Body of pancreas (tissue), 4 donors: ENCODE measurements at regions not wholly inside any gene's neighbourhood (a gene's known extent, or its start where the extent isn't known, plus 50 kb on each side); places are given as distances from the start of the nearest gene placed in this dataset.

Experiments used
- ATAC-seq: fragments of 150-250 bp; one replicate; pipeline ENCODE4 v1.9.1; 2016
- DNase-seq, 4 donors: peaks; one replicate each; pipeline ENCODE4 v3.0.0-alpha.2; 2019
- H3K27ac ChIP-seq, 4 donors: fragments of 200-600 bp; sonication (generic); 1 replicate in 3 of 4; 2 replicates in 1 of 4; pipeline versions ENCODE4 v1.5.1 to v1.6.1; 2016 to 2019; ENCODE audit warnings: mild to moderate bottlenecking in 1 of 4, mixed read lengths in 1 of 4, moderate library complexity in 1 of 4
- H3K27me3 ChIP-seq, 2 donors: fragments of 200-600 bp; sonication (generic); one replicate each; pipeline ENCODE4 v1.6.0; 2016; ENCODE audit warnings: mild to moderate bottlenecking in 1 of 2
- H3K36me3 ChIP-seq, 2 donors: fragments of 200-600 bp; sonication (generic); replicated peaks in 1 of 2; 2 replicates each; pipeline ENCODE4 v1.5.1; 2016; ENCODE audit warnings: low read depth in 2 of 2; ENCODE audit not compliant: insufficient read depth in 1 of 2
- H3K4me1 ChIP-seq: fragments of 200-600 bp; sonication (generic); one replicate; pipeline ENCODE4 v1.6.0; 2016
- H3K4me3 ChIP-seq, 2 donors: fragments of 200-600 bp; sonication (generic); 1 replicate in 1 of 2; 2 replicates in 1 of 2; pipeline ENCODE4 v1.5.1; 2016 to 2019
- H3K9me3 ChIP-seq, 3 donors: fragments of 200-600 bp; sonication (generic); 1 replicate in 2 of 3; 2 replicates in 1 of 3; pipeline ENCODE4 v1.5.1; 2016
- CTCF ChIP-seq, 7 experiments: fragments of 450-650 bp in 4 of 7; fragments of 200-600 bp in 3 of 7; sonication (generic) in 3 of 7; IDR thresholded peaks; one replicate each; pipeline ENCODE4 v1.5.1; 2016 to 2019; ENCODE audit warnings: antibody characterized with exemption in 7 of 7
- POLR2A ChIP-seq, 3 donors: fragments of 450-650 bp; IDR thresholded peaks; one replicate each; pipeline ENCODE4 v1.6.1; 2016; ENCODE audit warnings: antibody characterized with exemption in 3 of 3, mild to moderate bottlenecking in 2 of 3
- WGBS, 2 donors: methylation state at CpG; one replicate each; pipeline ENCODE4 v1.1.5; 2017; 5-methylcytosine and 5-hydroxymethylcytosine counted together
- intact Hi-C: fragments of 100-400 bp; cut with DNase I; formaldehyde crosslinking; loops from one replicate; pipeline ENCODE4 v1.15.1; 2023

GRCh38 chr21:19731251-19731650 is 1267.0 kb upstream of the NCAM2 start:
- H3K27me3 ChIP-seq, result no peaks in the 10 kb centered on the region
- no peaks in the 10 kb centered on the region for H3K36me3 ChIP-seq
- H3K4me1 ChIP-seq, result peaks cover 12% of the 10 kb centered on the region
- DNase-seq, result peak in 1 of 4 donors; percentile 7
- no peak overlapping the region for H3K4me3 ChIP-seq
- H3K9me3 ChIP-seq, result no peaks in the 10 kb centered on the region
- intact Hi-C loops, result no loop called here
- 1 to 3% methylated on average over 2 of the region's 2 CpGs for WGBS, 2 donors
- peak; percentile 80 for ATAC-seq
- no peak for TF ChIP-seq POLR2A (IDR thresholded peaks at IDR 0.05)
- TF ChIP-seq CTCF (IDR thresholded peaks at IDR 0.05), result no peak
- H3K27ac ChIP-seq, result peak overlapping the region in 1 of 4 donors; percentile 11

GRCh38 chr21:19759836-19760235 is 1238.4 kb upstream of the NCAM2 start:
- no peaks in the 10 kb centered on the region for H3K9me3 ChIP-seq
- no peaks in the 10 kb centered on the region for H3K4me1 ChIP-seq
- no peaks in the 10 kb centered on the region for H3K36me3 ChIP-seq
- DNase-seq (no peak), ATAC-seq (no peak)
- WGBS, 2 donors, result 94 to 95% methylated on average over 19 of the region's 19 CpGs
- intact Hi-C loops, result no loop called here
- no peaks in the 10 kb centered on the region for H3K27me3 ChIP-seq
- TF ChIP-seq POLR2A (IDR thresholded peaks at IDR 0.05), result no peak
- TF ChIP-seq CTCF (IDR thresholded peaks at IDR 0.05), result no peak
- no peak overlapping the region for H3K4me3 ChIP-seq
- H3K27ac ChIP-seq, result no peak overlapping the region

GRCh38 chr21:19767546-19767945 is 1230.7 kb upstream of the NCAM2 start:
- Histone ChIP-seq H3K4me3 (no peak overlapping the region), H3K27ac (no peak overlapping the region), H3K27me3 (no peaks in the 10 kb centered on the region), H3K4me1 (no peaks in the 10 kb centered on the region), H3K9me3 (no peaks in the 10 kb centered on the region), H3K36me3 (no peaks in the 10 kb centered on the region)
- ATAC-seq (no peak), DNase-seq (no peak)
- intact Hi-C loops, result no loop called here
- WGBS, 2 donors, result 3 to 16% methylated on average over 1 of the region's 1 CpG
- TF ChIP-seq POLR2A (IDR thresholded peaks at IDR 0.05), result no peak
- no peak for TF ChIP-seq CTCF (IDR thresholded peaks at IDR 0.05)

GRCh38 chr21:19771881-19772280 is 1226.3 kb upstream of the NCAM2 start:
- TF ChIP-seq POLR2A (IDR thresholded peaks at IDR 0.05), result no peak
- no peak for TF ChIP-seq CTCF (IDR thresholded peaks at IDR 0.05)
- Histone ChIP-seq H3K27ac (no peak overlapping the region), H3K9me3 (no peaks in the 10 kb centered on the region), H3K36me3 (no peaks in the 10 kb centered on the region), H3K4me3 (no peak overlapping the region), H3K27me3 (no peaks in the 10 kb centered on the region), H3K4me1 (no peaks in the 10 kb centered on the region)
- DNase-seq (no peak), ATAC-seq (no peak)
- intact Hi-C loops, result no loop called here
- 83 to 95% methylated on average over 2 of the region's 2 CpGs for WGBS, 2 donors

GRCh38 chr21:19776076-19776475 is 1222.1 kb upstream of the NCAM2 start:
- intact Hi-C loops, result no loop called here
- 58 to 60% methylated on average over 1 of the region's 1 CpG for WGBS, 2 donors
- DNase-seq, result no peak
- TF ChIP-seq CTCF (IDR thresholded peaks at IDR 0.05) (no peak), POLR2A (IDR thresholded peaks at IDR 0.05) (no peak)
- Histone ChIP-seq H3K4me1 (no peaks in the 10 kb centered on the region), H3K9me3 (no peaks in the 10 kb centered on the region), H3K36me3 (no peaks in the 10 kb centered on the region), H3K27ac (no peak overlapping the region), H3K27me3 (no peaks in the 10 kb centered on the region), H3K4me3 (no peak overlapping the region)
- no peak for ATAC-seq
